ENCODE measurements at regions not wholly inside any gene's neighbourhood (a gene's known extent, or its start where the extent isn't known, plus 50 kb on each side); places are given as distances from the start of the nearest gene placed in this dataset.

DNA sequence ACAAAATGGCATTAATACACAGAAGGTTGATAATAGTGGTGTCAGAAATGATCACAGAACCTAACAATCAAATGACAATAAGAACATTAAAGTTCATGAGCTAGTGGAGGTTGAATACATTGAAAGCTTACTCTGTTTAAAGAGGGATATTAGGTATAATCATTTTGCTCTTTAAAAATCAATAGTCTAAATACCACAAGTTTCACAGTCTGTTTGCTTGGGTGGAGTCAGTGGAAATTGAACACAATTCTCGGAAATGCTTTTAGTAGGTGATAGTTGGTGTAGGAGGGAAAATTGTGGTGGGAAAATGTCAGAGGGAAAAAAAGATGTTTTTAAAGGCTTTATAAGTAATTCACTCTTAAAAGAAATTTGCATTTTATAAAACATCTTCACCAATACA, 197.1 kb downstream of the GLUD2 start:
- Histone ChIP-seq H3K27me3 (ENCODE audit: control insufficient read depth, insufficient read depth, low read length) (no peaks in the 10 kb centered on the region), H3K9ac (ENCODE audit: low read length) (no peak overlapping the region), H3K27ac (ENCODE audit: low read length) (no peak overlapping the region), H3K4me1 (ENCODE audit: control insufficient read depth, low read depth, low read length) (no peaks in the 10 kb centered on the region), H3K36me3 (ENCODE audit: control insufficient read depth, low read depth, low read length) (no peaks in the 10 kb centered on the region), H3K4me3 (ENCODE audit: low read length) (no peak overlapping the region), H3K9me3 (ENCODE audit: control insufficient read depth, low read depth, low read length) (peaks cover 24% of the 10 kb centered on the region)

DNA sequence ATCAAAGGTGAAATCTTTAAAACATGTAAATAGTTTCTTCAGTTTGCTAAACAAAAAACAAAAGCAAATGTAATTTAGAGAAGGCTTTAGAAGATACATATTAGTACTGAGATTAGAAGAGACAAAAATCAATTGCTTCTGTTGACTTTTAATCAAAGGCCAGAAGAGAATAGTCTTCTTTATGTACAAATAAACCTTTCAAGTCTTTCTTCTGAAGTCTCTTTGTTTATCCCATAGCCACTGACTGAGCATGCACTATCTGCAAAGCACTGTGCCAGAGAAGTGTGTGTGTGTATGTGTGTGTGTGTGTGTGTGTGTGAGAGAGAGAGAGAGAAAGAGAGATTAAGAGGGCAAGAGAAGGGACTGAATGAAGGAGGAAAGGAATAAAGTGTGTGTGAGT, 198.4 kb downstream of the GLUD2 start:
- Histone ChIP-seq H3K4me1 (ENCODE audit: control insufficient read depth, low read depth, low read length) (no peaks in the 10 kb centered on the region), H3K9ac (ENCODE audit: low read length) (no peak overlapping the region), H3K36me3 (ENCODE audit: control insufficient read depth, low read depth, low read length) (no peaks in the 10 kb centered on the region), H3K9me3 (ENCODE audit: control insufficient read depth, low read depth, low read length) (peaks cover 27% of the 10 kb centered on the region), H3K27ac (ENCODE audit: low read length) (no peak overlapping the region), H3K27me3 (ENCODE audit: control insufficient read depth, insufficient read depth, low read length) (no peaks in the 10 kb centered on the region), H3K4me3 (ENCODE audit: low read length) (no peak overlapping the region)

DNA sequence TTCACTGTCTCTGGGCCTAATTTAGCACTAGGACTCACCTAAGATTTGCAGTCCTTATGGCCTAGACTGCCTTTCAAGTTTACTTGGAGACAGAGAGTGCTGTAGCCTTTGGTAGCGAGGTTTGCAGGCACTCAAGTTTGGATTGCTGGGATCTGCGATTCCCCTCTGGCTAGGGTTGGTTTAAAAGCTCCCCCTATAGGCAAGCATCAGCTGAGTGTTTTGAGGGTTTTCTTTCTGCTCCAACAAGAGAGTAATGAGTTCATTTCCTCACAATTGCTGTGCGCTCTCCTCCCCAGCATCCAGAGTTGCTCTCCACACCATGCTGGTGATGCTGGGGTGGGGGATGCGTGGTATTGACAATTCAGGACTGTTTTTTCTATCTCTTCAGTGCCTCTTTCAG, 206.9 kb downstream of the GLUD2 start:
- Histone ChIP-seq H3K27ac (ENCODE audit: low read length) (no peak overlapping the region), H3K9me3 (ENCODE audit: control insufficient read depth, low read depth, low read length) (peaks cover 6% of the 10 kb centered on the region), H3K4me3 (ENCODE audit: low read length) (no peak overlapping the region), H3K27me3 (ENCODE audit: control insufficient read depth, insufficient read depth, low read length) (no peaks in the 10 kb centered on the region), H3K4me1 (ENCODE audit: control insufficient read depth, low read depth, low read length) (no peaks in the 10 kb centered on the region), H3K36me3 (ENCODE audit: control insufficient read depth, low read depth, low read length) (no peaks in the 10 kb centered on the region), H3K9ac (ENCODE audit: low read length) (no peak overlapping the region)

DNA sequence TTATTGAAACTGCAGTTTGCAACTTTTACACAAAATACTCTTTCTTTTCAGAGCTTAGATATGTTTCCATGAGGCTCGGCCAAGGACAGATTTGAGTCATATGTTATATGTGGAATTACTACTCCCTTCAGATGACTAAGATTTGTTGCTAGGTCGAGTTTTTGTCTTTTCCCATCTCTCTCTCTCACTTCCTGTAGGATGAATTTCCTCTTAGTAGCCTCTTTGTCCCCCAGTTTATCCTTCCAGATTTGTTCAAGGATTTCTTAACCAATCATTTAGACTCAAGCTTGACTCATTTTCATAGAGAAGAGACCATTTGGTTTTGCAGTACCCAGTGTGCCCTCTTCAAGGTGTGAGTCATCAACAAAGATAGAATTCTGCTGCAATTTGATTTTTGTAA, 209.2 kb downstream of the GLUD2 start:
- no peaks in the 10 kb centered on the region for H3K27me3 ChIP-seq (ENCODE audit: control insufficient read depth, insufficient read depth, low read length)
- no peaks in the 10 kb centered on the region for H3K36me3 ChIP-seq (ENCODE audit: control insufficient read depth, low read depth, low read length)
- no peak overlapping the region for H3K27ac ChIP-seq (ENCODE audit: low read length)
- H3K9ac ChIP-seq (ENCODE audit: low read length): no peak overlapping the region
- H3K4me3 ChIP-seq (ENCODE audit: low read length): no peak overlapping the region
- no peaks in the 10 kb centered on the region for H3K4me1 ChIP-seq (ENCODE audit: control insufficient read depth, low read depth, low read length)
- H3K9me3 ChIP-seq (ENCODE audit: control insufficient read depth, low read depth, low read length): peaks cover 9% of the 10 kb centered on the region

DNA sequence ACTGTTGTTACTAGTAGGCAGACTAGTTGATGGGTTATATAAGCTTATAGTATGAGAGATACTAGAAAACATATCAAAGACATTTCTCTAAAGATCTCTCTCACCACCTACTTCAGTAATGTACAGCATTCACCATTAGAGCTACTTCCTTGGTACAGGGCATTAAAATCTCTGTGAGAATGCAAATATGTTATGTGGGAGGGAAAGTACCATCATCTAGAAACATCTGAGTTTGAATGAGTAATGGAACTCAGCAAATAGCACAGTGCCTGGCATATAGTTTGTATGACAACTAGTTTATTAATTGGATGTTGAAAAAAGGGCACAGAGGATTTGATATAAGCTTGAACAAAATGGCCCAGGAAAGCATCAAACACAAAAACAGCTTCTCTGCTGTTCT, 211.1 kb downstream of the GLUD2 start:
- no peaks in the 10 kb centered on the region for H3K27me3 ChIP-seq (ENCODE audit: control insufficient read depth, insufficient read depth, low read length)
- H3K36me3 ChIP-seq (ENCODE audit: control insufficient read depth, low read depth, low read length): no peaks in the 10 kb centered on the region
- no peak overlapping the region for H3K9ac ChIP-seq (ENCODE audit: low read length)
- H3K4me3 ChIP-seq (ENCODE audit: low read length): no peak overlapping the region
- H3K9me3 ChIP-seq (ENCODE audit: control insufficient read depth, low read depth, low read length): peaks cover 6% of the 10 kb centered on the region
- no peaks in the 10 kb centered on the region for H3K4me1 ChIP-seq (ENCODE audit: control insufficient read depth, low read depth, low read length)
- no peak overlapping the region for H3K27ac ChIP-seq (ENCODE audit: low read length)

DNA sequence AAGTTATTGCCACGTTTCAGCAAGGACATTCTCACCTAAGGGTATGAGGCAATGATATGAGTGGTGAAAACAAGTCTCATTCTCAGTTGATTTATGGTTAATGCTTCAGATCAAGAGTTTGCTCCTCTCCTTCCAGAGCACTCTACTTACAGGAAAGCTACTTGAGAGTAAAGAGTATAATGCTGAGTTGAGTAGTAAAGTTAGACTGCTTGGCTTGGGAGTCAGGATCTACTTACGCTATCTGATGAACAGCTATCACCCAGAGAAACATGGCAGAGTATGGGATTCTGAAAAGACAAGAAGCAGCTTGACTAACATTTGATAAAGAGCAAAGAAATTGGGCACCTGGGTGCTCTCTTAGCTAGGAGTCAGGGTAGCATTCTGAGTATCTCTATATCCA, 211.8 kb downstream of the GLUD2 start:
- no peaks in the 10 kb centered on the region for H3K27me3 ChIP-seq (ENCODE audit: control insufficient read depth, insufficient read depth, low read length)
- no peaks in the 10 kb centered on the region for H3K4me1 ChIP-seq (ENCODE audit: control insufficient read depth, low read depth, low read length)

DNA sequence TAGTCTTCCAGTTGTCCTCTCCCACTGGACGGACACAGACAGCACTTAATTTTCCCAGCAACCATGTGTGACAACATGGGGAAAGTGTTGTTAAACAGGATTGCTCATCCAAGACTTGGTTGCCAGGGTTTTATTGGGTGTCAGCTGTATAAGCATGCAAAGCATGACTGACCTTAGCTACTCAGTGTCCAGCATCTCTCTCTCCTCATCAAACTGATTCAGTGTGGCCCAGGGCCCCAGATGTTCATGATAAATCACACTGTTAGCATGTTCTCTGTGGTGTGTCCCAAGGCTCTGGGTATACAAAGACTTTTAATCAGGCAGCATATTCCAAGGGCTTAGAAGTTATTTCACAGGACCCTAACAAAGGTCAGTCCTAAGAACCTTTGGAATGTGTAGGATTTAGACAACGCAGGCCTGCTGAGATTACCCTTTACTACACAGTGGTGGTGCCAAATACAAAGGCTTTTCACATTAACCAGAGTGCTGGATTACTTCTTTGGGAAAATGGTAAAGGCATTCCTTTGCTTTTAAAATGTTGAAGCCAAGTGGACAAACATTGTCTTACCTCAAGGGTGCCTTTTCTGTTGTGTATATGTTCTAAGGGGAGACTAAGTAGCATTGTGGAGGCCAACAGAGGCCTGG, 213.3 kb downstream of the GLUD2 start:
- Histone ChIP-seq H3K4me3 (ENCODE audit: low read length) (no peak overlapping the region), H3K27ac (ENCODE audit: low read length) (no peak overlapping the region), H3K4me1 (ENCODE audit: control insufficient read depth, low read depth, low read length) (no peaks in the 10 kb centered on the region), H3K9ac (ENCODE audit: low read length) (no peak overlapping the region), H3K9me3 (ENCODE audit: control insufficient read depth, low read depth, low read length) (peaks cover 6% of the 10 kb centered on the region), H3K36me3 (ENCODE audit: control insufficient read depth, low read depth, low read length) (no peaks in the 10 kb centered on the region), H3K27me3 (ENCODE audit: control insufficient read depth, insufficient read depth, low read length) (no peaks in the 10 kb centered on the region)

More for the DNA sequence above, 211.8 kb downstream of the GLUD2 start:
- Histone ChIP-seq H3K4me3 (ENCODE audit: low read length) (no peak overlapping the region), H3K9ac (ENCODE audit: low read length) (no peak overlapping the region), H3K36me3 (ENCODE audit: control insufficient read depth, low read depth, low read length) (no peaks in the 10 kb centered on the region), H3K9me3 (ENCODE audit: control insufficient read depth, low read depth, low read length) (peaks cover 6% of the 10 kb centered on the region), H3K27ac (ENCODE audit: low read length) (no peak overlapping the region)

DNA sequence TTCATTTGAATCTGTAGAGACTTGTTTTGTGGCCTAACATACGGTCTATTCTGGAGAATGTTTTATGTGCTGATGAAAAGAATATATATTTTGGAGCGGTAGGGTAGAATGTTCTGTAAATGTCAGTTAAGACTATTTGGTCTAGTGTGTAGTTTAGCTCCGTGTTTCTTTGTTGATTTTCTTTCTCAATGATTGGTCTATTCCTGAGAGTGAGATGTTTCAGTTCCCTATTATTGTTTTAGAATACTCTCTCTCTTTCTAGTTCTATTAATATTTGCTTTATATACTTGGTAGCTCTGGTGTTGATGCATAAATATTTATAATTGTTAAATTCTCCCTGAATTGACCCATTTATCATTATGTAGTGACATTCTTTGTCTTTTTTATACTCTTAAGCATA, 236.5 kb downstream of the GLUD2 start:
- Histone ChIP-seq H3K9ac (ENCODE audit: low read length) (no peak overlapping the region), H3K9me3 (ENCODE audit: control insufficient read depth, low read depth, low read length) (peaks cover 19% of the 10 kb centered on the region), H3K36me3 (ENCODE audit: control insufficient read depth, low read depth, low read length) (no peaks in the 10 kb centered on the region), H3K4me3 (ENCODE audit: low read length) (no peak overlapping the region), H3K27me3 (ENCODE audit: control insufficient read depth, insufficient read depth, low read length) (no peaks in the 10 kb centered on the region), H3K4me1 (ENCODE audit: control insufficient read depth, low read depth, low read length) (no peaks in the 10 kb centered on the region), H3K27ac (ENCODE audit: low read length) (no peak overlapping the region)

DNA sequence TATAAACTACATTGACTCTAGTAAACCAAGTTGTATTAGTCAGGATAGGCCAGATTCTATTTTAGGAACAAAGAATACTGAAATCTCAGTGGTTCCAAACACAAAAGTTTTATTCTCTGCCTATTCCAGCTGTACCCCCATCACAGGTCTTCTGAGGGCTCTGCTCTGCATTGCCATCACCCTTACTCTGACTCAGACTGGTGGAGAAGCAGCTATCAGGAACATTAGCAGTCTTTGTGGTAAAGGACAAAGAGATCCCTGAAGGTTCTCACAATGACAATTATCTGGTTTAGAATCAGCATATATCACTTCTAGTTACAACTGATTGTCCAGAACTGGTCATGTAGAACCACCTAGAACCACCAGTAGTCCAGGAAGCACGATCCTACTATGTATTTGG, 251.1 kb downstream of the GLUD2 start:
- Histone ChIP-seq H3K9ac (ENCODE audit: low read length) (no peak overlapping the region), H3K36me3 (ENCODE audit: control insufficient read depth, low read depth, low read length) (no peaks in the 10 kb centered on the region), H3K4me1 (ENCODE audit: control insufficient read depth, low read depth, low read length) (no peaks in the 10 kb centered on the region), H3K4me3 (ENCODE audit: low read length) (no peak overlapping the region), H3K9me3 (ENCODE audit: control insufficient read depth, low read depth, low read length) (peaks cover 13% of the 10 kb centered on the region), H3K27ac (ENCODE audit: low read length) (no peak overlapping the region), H3K27me3 (ENCODE audit: control insufficient read depth, insufficient read depth, low read length) (no peaks in the 10 kb centered on the region)

DNA sequence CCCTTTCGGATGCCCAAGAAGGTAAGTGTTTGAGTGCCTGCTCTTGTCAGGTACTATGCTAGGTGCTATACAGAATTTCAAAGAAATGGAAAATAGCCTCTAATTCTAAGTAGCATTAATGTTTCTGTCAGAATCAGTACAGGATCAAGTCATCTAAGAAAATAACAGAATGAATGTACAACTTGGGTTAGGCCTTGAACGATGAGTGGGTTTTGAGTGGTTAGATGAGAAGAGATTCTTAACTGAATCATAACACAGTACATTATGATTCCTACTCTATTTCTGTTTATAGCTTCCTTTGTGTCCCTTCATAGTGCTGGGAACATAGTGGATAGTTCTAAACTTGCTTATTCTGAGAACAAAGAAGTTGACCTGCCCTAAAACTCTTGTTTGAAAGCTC, 253.9 kb downstream of the GLUD2 start:
- no peaks in the 10 kb centered on the region for H3K36me3 ChIP-seq (ENCODE audit: control insufficient read depth, low read depth, low read length)
- H3K27me3 ChIP-seq (ENCODE audit: control insufficient read depth, insufficient read depth, low read length): no peaks in the 10 kb centered on the region
- no peak overlapping the region for H3K4me3 ChIP-seq (ENCODE audit: low read length)
- no peak overlapping the region for H3K27ac ChIP-seq (ENCODE audit: low read length)
- H3K9ac ChIP-seq (ENCODE audit: low read length): no peak overlapping the region
- peaks cover 15% of the 10 kb centered on the region for H3K9me3 ChIP-seq (ENCODE audit: control insufficient read depth, low read depth, low read length)
- H3K4me1 ChIP-seq (ENCODE audit: control insufficient read depth, low read depth, low read length): no peaks in the 10 kb centered on the region

DNA sequence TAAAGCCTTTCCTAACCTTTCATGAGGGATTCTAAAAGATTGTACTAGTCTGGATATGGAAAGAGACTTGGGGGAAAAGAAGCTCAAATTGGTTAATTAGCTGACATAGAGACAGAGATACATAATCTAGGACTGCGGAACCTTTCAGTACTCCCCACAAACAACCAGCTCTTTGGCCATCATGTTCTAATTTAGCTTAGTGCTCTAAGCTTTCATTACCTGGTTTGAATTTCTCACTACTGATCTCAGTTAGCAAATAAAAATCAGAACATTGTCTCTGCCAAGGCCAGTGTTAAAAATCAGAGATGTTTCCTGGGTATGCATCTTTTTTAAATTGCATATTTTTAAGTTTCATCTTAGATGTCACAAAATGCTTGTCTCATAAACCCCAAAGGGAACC, 254.4 kb downstream of the GLUD2 start:
- H3K9me3 ChIP-seq (ENCODE audit: control insufficient read depth, low read depth, low read length): peaks cover 15% of the 10 kb centered on the region
- H3K4me3 ChIP-seq (ENCODE audit: low read length): no peak overlapping the region
- no peaks in the 10 kb centered on the region for H3K27me3 ChIP-seq (ENCODE audit: control insufficient read depth, insufficient read depth, low read length)
- no peaks in the 10 kb centered on the region for H3K36me3 ChIP-seq (ENCODE audit: control insufficient read depth, low read depth, low read length)
- no peak overlapping the region for H3K27ac ChIP-seq (ENCODE audit: low read length)
- H3K9ac ChIP-seq (ENCODE audit: low read length): no peak overlapping the region
- no peaks in the 10 kb centered on the region for H3K4me1 ChIP-seq (ENCODE audit: control insufficient read depth, low read depth, low read length)

DNA sequence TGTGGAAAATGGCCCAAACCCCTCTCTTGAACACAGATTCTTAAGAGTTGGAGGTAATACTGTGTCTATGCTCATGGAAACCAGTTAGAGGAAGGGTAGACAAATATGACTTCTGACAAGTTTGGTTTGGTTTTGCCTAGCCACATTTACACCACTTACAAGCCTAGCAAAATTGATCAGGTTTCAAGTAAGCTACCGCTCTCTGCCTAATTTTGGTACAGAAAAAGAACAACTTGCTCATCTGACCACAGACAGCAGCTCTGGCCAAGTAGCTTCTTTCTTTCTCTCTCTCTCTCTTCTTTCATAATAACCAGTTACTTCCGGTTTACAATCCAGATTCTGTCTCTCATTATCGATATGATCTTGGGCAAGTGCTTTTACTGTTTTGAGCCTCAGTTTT, 260.0 kb downstream of the GLUD2 start:
- no peaks in the 10 kb centered on the region for H3K36me3 ChIP-seq (ENCODE audit: control insufficient read depth, low read depth, low read length)
- no peak overlapping the region for H3K27ac ChIP-seq (ENCODE audit: low read length)
- H3K27me3 ChIP-seq (ENCODE audit: control insufficient read depth, insufficient read depth, low read length): no peaks in the 10 kb centered on the region
- H3K4me3 ChIP-seq (ENCODE audit: low read length): no peak overlapping the region
- H3K4me1 ChIP-seq (ENCODE audit: control insufficient read depth, low read depth, low read length): no peaks in the 10 kb centered on the region
- peaks cover 2% of the 10 kb centered on the region for H3K9me3 ChIP-seq (ENCODE audit: control insufficient read depth, low read depth, low read length)
- H3K9ac ChIP-seq (ENCODE audit: low read length): no peak overlapping the region
